HG03139 (cell line): ENCODE measurements at regions not wholly inside any gene's neighbourhood (a gene's known extent, or its start where the extent isn't known, plus 50 kb on each side); places are given as distances from the start of the nearest gene placed in this dataset.

Experiments
- ATAC-seq: cut with Tn5 transposase; IDR thresholded peaks from one replicate; pipeline ENCODE4 v1.9.1; 2021; ENCODE audit not compliant: unreplicated experiment

- no peak for ATAC-seq
These were observed 470.7 kb upstream of the BRINP1 start for GRCh38 chr9:119839888-119840287.

DNA sequence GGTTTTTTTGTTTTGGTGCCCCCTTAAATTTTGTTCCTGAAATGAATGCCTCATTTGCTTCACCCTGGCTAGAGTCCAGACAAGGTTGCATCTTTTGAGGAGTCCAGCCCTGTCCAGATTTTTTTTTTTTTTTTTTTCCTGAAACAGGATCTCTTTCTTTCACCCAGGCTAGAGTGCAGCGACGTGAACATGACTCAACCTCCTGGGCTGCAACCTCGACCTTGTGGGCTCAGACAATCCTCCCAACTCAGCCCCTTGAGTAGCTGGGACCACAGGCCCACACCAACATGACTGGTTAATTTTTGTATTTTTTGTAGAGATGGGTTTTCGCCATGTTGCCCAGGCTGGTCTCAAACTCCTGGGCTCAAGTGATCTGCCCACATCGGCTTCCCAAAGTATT lies 469.0 kb upstream of the BRINP1 start:
- ATAC-seq: no peak

DNA sequence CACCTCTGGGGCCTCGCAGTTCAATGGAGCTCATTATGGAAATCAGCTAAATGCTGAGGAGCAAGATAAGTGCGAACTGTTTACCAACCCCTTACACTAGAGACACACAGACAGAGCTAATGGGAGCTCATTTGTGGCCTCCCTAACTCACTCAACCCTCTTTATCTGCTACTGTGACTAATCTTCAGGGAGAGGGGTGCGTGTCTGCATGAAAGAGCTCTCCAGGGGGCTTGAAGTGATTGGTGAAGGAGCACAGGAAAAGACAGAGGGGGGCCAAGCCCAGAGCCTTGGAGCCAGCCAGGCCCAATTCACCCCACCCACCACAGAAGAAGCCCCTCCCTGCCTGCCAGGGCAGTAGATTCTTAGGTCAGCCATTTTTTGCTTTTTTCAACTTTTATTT lies 466.8 kb upstream of the BRINP1 start:
- no peak for ATAC-seq

DNA sequence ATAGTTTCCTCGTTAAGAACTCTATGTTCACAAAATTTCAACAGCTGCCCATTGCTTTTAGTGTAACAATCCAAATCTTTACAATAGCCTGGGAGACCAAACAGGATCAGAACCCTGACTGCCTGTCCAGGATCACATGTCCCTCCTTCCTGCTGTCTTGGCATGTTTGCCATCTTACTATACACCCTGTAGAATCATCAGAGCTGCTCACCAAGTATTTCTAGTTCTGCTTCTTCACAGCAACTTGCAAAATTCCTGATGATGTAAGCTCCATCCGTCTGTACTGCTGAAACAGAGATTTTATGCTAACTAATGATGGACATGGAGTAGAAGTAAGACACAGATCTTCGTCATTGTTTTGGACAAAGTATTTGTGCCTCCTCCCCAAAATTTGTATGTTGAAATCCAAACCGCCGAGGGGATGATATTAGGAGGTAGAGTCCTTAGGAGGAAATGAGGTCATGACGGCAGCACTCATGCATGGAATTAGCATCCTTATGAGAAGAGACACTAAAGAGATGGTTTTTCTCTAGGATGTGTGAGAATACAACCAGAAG lies 464.9 kb upstream of the BRINP1 start:
- no peak for ATAC-seq

DNA sequence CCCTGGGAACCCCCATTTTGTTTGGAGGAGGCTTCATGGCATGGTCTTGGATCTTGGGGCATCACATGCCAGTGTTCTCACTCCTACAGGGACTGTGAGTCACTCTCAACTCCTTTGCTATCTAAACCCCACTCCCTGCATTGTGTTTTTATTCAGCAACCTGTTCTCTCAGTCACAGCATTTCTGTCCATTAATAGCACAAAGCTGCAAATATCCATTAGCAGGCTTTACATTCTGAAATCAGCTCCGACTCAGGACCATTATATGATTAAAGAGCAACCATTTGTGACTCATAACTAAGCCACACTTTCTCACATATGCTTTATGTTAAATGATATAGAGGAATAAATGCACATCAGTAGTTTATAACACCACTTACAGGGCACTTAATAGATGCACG lies 462.1 kb upstream of the BRINP1 start:
- no peak for ATAC-seq

GRCh38 chr9:119829748-119830147 lies 460.5 kb upstream of the BRINP1 start:
- no peak for ATAC-seq

DNA sequence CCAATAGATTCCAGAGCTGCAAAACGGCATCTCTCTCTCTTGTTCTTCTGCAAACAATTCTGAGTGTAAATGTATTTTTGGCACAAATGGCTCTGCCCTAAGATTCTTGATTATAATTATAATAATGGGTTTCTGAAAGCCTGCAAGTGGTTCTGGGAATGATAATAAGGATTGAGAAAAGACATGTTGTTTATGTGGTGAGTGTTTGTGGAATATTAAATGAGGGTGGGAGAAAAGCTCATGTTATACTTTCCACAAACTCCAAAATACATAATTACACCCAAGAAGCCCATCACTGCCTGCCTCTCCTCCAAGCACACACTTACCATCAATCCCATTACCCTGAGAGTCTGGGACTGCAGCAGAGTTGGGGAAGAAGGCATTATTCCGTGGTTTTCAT lies 460.0 kb upstream of the BRINP1 start:
- ATAC-seq: no peak

GRCh38 chr9:119827526-119827925 lies 458.3 kb upstream of the BRINP1 start:
- no peak for ATAC-seq

GRCh38 chr9:119827126-119827525 lies 457.9 kb upstream of the BRINP1 start:
- ATAC-seq: no peak

DNA sequence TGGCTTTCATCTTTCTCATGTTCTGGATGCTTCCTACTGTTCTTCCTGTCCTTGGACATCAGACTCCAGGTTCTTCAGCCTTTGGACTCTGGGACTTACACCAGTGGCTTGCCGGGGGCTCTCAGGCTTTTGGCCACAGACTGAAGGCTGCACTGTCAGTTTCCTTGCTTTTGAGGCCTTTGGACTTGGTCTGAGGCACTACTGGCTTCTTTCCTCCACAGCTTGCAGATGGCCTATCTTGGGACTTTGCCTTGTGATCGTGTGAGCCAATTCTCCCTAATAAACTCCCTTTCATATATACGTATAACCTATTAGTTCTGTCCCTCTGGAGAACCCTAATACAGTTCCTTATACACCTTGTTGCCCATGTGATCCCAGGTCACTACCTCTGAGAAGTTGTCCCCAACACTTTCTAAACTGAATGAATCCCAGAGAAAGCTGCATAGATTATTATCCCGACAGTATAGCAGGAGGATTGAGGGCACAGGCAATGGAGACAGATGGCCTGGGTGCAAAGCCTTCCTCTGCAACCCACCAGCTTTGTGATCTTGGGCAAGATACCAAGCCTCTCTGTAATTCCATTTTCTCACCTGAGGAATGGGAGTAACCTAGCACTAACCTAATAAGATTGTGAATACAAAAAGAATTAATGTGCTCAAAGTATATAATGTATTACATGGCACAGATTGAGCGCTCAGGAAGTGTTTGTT lies 449.6 kb upstream of the BRINP1 start:
- ATAC-seq: no peak

DNA sequence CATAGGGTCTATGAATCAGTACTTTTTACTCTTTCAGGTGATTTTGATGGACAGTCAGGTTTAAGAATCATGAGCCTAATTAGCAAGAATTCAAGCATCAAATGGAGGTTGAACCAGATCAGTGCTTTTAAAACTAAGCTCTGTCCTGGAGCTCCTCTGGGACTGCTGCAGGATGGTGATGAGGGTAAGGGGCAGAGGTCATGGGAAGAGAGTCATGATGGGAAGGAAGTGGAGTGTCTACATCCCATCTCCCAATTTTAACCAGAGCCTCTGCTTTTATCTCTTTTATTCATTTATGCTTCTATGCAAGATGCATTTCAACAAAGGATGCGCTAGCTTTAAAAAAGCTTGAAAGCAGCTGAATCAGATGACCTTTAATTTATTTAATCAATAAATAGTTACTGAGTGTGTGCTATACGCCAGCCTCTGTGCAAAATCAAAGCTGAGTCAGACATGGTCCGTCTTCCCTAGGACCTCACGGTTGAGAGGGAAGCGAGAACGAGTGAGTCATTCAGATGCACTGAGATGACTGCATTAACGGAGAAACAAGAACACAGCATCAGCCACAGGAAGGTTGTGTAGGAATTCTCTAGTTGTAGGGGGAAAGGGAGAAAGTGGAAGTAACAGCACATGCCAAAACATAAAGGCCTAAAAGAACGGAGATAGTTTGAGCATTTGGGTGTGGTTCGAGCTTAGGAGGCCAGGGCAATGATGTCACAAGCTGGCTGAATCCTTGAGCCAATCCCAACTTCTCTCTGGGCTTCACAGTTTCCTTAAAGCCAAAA lies 441.6 kb upstream of the BRINP1 start:
- no peak for ATAC-seq

DNA sequence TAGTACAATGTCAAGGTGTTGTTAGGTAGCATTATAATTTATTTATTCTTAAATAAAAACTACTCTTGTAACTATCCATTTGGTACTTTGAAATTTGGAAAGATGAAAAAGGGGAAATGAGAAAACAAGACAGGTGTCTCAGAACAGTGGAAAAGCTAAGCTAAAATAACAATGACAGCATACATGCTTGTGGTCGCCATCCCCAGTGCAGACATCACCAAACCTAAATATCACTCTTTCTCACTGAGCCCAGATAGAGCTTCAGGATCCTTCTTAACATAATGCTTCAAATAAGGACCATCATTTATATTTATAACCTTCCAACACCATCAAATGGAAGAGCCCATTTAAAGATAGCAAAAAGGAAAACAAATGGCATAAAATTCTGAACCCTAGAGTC lies 434.4 kb upstream of the BRINP1 start:
- ATAC-seq: no peak

GRCh38 chr9:119802621-119803020 lies 433.4 kb upstream of the BRINP1 start:
- ATAC-seq: no peak

DNA sequence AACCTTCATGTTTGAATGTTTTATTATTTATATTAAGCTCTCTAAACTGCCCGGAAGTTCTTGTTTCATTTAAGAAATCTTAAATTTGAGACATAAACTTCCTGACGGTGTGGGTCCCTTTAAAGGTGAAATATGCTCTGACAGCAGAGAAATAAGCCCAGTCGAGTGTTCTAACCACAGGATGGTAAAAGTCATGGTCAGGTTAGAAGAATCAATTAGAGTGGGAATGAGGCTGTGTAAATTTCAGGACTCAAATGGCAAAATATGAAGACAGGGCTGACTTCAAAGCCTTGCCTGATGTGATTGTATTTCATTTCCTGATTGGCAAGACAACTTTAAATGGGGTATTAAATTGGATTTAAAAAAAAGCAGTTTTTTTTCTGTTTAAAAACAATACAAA lies 432.9 kb upstream of the BRINP1 start:
- no peak for ATAC-seq

- no peak for ATAC-seq
These were observed 432.1 kb upstream of the BRINP1 start for GRCh38 chr9:119801311-119801710.

DNA sequence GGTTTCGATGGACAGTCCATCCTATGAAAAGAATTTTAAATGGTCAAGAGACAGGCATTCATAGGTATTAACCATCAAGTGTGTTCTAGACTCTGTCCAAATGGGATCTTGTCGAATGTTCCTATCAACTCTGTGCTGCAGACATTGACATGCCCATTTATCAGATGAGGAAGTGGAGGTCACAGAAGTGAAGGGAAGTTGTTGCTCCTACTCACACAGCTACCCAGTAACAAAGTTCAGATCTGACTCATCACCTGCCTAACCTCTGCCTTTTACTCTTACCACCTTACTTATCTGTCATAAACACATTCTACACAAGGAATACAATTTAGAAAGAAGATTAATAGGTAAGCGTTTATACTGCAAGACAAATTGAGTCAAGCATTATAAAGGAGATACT lies 426.2 kb upstream of the BRINP1 start:
- ATAC-seq: no peak

- no peak for ATAC-seq
These were observed 425.6 kb upstream of the BRINP1 start for GRCh38 chr9:119794836-119795235.

GRCh38 chr9:119793218-119793617 lies 424.0 kb upstream of the BRINP1 start:
- no peak for ATAC-seq

DNA sequence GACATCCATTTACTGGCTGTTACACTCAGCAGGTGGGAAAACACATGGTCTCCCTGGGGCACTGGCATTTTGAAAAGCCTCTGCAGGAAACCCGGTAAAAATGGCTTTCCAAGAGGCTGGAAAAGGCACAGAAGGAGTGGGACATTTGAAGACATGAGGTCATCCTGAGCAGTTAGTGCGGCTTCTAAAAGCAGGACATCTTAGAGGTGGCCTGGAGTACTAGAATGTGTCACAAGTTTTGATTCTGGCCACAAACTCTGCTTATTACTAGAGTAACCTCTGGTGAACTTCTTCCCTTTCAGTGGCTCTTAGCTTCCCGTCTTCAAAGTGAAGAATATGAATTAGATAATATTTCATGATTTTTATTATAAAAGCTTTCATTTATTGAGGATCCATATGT lies 423.0 kb upstream of the BRINP1 start:
- no peak for ATAC-seq

- no peak for ATAC-seq
These were observed 420.8 kb upstream of the BRINP1 start for GRCh38 chr9:119789987-119790386.

DNA sequence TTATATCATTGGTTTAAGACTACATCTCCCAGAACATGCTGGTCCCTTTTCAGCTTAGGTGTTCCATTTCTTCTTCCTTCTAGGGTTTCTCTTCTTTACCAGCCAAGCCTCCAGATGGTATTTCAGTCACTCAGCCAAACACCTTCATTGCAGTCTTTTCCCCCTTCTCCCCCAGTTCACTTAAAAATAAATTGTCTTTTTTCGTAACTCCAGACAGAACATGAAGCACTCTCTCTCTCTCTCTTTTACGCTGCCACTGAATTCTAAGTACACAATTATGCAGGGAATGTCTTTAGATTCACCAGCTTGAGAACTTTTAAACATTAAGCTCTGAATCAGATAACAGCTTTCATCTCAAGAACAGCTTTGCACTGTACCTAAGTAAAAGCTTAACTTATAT lies 419.7 kb upstream of the BRINP1 start:
- ATAC-seq: no peak

GRCh38 chr9:119781886-119782285 lies 412.7 kb upstream of the BRINP1 start:
- no peak for ATAC-seq
